Mammary epithelial cell (primary cell): ENCODE measurements at regions not wholly inside any gene's neighbourhood (a gene's known extent, or its start where the extent isn't known, plus 50 kb on each side); places are given as distances from the start of the nearest gene placed in this dataset.

ENCODE experiments used
- CTCF ChIP-seq, 2 donors: IDR thresholded peaks in 1 of 2; conservative IDR thresholded peaks in 1 of 2; 2 replicates each; pipeline ENCODE4 v1.5.1; 2011 to 2012; ENCODE audit warnings: inconsistent platforms in 2 of 2, low read length in 2 of 2, mild to moderate bottlenecking in 2 of 2, control low read depth in 1 of 2, low read depth in 1 of 2; ENCODE audit not compliant: insufficient read depth in 1 of 2; ENCODE audit errors: extremely low read depth in 1 of 2
- EZH2 ChIP-seq: IDR thresholded peaks from 2 replicates; pipeline ENCODE4 v1.6.1; 2012; ENCODE audit warnings: low read length, inconsistent platforms, borderline replicate concordance

- TF ChIP-seq CTCF (conservative IDR thresholded peaks at IDR 0.05 in 1 of 2, IDR thresholded peaks at IDR 0.05 in 1 of 2; ENCODE audit: extremely low read depth in 1 of 2, insufficient read depth in 1 of 2, low read depth in 1 of 2, low read length in 2 of 2) (no peak), EZH2 (no peak)
Measured at GRCh38 chr3:31468433-31468832, 64.3 kb upstream of the STT3B start.
